HepG2 (cell line): ENCODE measurements at regions not wholly inside any gene's neighbourhood (a gene's known extent, or its start where the extent isn't known, plus 50 kb on each side); places are given as distances from the start of the nearest gene placed in this dataset.

Source experiments
- ETV5 ChIP-seq: IDR thresholded peaks from 2 replicates; pipeline ENCODE4 v1.6.1; 2018; ENCODE audit warnings: missing biosample characterization, missing genetic modification reagents, inconsistent platforms, borderline replicate concordance
- FOXP1 ChIP-seq, 2 experiments: fragments of 450-650 bp in 1 of 2; IDR thresholded peaks; 2 replicates each; pipeline ENCODE4 v1.6.1; 2017 to 2018; ENCODE audit warnings: antibody characterized with exemption in 1 of 2
- THAP9 ChIP-seq: sonication (generic); formaldehyde crosslinking; IDR thresholded peaks from 2 replicates; pipeline ENCODE4; 2020; ENCODE audit warnings: missing genetic modification reagents, mild to moderate bottlenecking, borderline replicate concordance
- ZFX ChIP-seq: sonication (generic); formaldehyde crosslinking; IDR thresholded peaks from 2 replicates; pipeline ENCODE4 v1.4.0; 2020; ENCODE audit warnings: mild to moderate bottlenecking, low read depth, missing genetic modification reagents, moderate library complexity
- ZNF24 ChIP-seq: fragments of 450-650 bp; IDR thresholded peaks from 2 replicates; pipeline ENCODE4 v1.6.1; 2017; ENCODE audit warnings: antibody characterized with exemption, mild to moderate bottlenecking
- ZNF761 ChIP-seq: sonication (generic); formaldehyde crosslinking; conservative IDR thresholded peaks from 2 replicates; pipeline ENCODE4 v1.4.0; 2020; ENCODE audit warnings: mild to moderate bottlenecking, missing genetic modification reagents
- ZNF883 ChIP-seq: sonication (generic); formaldehyde crosslinking; IDR thresholded peaks from 2 replicates; pipeline ENCODE4 v1.5.1; 2020; ENCODE audit warnings: mild to moderate bottlenecking, missing genetic modification reagents; ENCODE audit errors: not compliant biosample characterization
- TF ChIP-seq, protein P1 (sequence below): sonication (generic); formaldehyde crosslinking; IDR thresholded peaks from 2 replicates; pipeline ENCODE4 v1.8.0; 2022; ENCODE audit warnings: low read depth, missing genetic modification reagents

DNA sequence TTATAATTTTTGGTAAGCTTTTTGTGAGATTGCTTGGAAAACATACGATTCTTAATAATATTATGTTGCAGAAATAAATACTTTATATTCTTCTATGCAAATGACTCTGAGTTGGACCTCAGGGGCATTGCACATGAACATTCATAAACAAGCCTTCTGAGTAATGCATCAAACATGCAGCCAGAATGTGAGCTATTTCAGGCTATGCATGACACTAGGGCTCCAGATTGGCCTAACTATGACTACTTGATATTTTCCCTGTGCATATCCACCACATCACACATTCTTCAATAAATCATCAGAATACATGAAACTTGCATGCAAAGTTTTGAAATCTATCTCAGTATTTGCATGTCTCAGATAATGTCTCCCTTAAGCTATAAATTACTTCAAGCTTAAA, 560.1 kb downstream of the CDY2B start:
- TF ChIP-seq ZNF24 = no peak
- TF ChIP-seq ZNF883 (CRISPR knock-in tag) = no peak
- TF ChIP-seq ZFX (CRISPR knock-in tag) = no peak
- TF ChIP-seq ETV5 (CRISPR knock-in tag) = no peak
- TF ChIP-seq THAP9 (CRISPR knock-in tag) = no peak
- no peak for TF ChIP-seq ZNF761 (CRISPR knock-in tag)
- TF ChIP-seq FOXP1 (IDR thresholded peaks at IDR 0.05) = no peak
- no peak for TF ChIP-seq FOXP1 (CRISPR knock-in tag; IDR thresholded peaks at IDR 0.05)
- TF ChIP-seq, protein P1, sequence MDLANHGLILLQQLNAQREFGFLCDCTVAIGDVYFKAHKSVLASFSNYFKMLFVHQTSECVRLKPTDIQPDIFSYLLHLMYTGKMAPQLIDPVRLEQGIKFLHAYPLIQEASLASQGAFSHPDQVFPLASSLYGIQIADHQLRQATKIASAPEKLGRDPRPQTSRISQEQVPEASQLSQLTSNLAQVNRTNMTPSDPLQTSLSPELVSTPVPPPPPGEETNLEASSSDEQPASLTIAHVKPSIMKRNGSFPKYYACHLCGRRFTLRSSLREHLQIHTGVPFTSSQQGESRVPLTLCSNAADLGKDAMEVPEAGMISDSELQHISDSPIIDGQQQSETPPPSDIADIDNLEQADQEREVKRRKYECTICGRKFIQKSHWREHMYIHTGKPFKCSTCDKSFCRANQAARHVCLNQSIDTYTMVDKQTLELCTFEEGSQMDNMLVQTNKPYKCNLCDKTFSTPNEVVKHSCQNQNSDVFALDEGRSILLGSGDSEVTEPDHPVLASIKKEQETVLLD (CRISPR knock-in tag) = no peak
